ENCODE measurements at regions not wholly inside any gene's neighbourhood (a gene's known extent, or its start where the extent isn't known, plus 50 kb on each side); places are given as distances from the start of the nearest gene placed in this dataset.
A peak's percentile ranks its signal among the peaks of the same experiment; 100 is the strongest.
"Not testable (repeated sequence)": the region's sequence is repeated elsewhere in the genome, so short reads cannot be mapped to it uniquely, and the experiment has no call there.

- Histone ChIP-seq H3K9me3 (replicated peaks) (peaks cover 92% of the 10 kb centered on the region), H3K4me1 (no peaks in the 10 kb centered on the region), H3K36me3 (no peaks in the 10 kb centered on the region), H3K4me3 (no peak overlapping the region), H3K27me3 (ENCODE audit: low read depth) (no peaks in the 10 kb centered on the region), H3K27ac (replicated peaks) (no peak overlapping the region)
- intact Hi-C loops (cut with micrococcal nuclease), result no loop called here
- DNase-seq, result no peak
- no peak for TF ChIP-seq CTCF (IDR thresholded peaks at IDR 0.05; ENCODE audit: borderline replicate concordance)
These were observed 583.9 kb downstream of the ALG10 start for GRCh38 chr12:34605955-34606748.

- intact Hi-C loops (cut with micrococcal nuclease), result no loop called here
- Histone ChIP-seq H3K4me1 (no peaks in the 10 kb centered on the region), H3K36me3 (no peaks in the 10 kb centered on the region), H3K9me3 (replicated peaks) (peaks cover 88% of the 10 kb centered on the region), H3K27me3 (ENCODE audit: low read depth) (no peaks in the 10 kb centered on the region), H3K4me3 (no peak overlapping the region), H3K27ac (replicated peaks) (no peak overlapping the region)
- no peak for TF ChIP-seq CTCF (IDR thresholded peaks at IDR 0.05; ENCODE audit: borderline replicate concordance)
- DNase-seq, result no peak
These were observed 584.6 kb downstream of the ALG10 start for GRCh38 chr12:34606749-34607519.

- Histone ChIP-seq H3K27ac (replicated peaks) (no peak overlapping the region), H3K4me3 (no peak overlapping the region), H3K27me3 (ENCODE audit: low read depth) (no peaks in the 10 kb centered on the region), H3K9me3 (replicated peaks) (peaks cover 86% of the 10 kb centered on the region), H3K36me3 (no peaks in the 10 kb centered on the region), H3K4me1 (no peaks in the 10 kb centered on the region)
- intact Hi-C loops (cut with micrococcal nuclease), result no loop called here
- no peak for DNase-seq
- no peak for TF ChIP-seq CTCF (IDR thresholded peaks at IDR 0.05; ENCODE audit: borderline replicate concordance)
These were observed 585.4 kb downstream of the ALG10 start for GRCh38 chr12:34607520-34608195.

GRCh38 chr12:34613988-34614387, 591.7 kb downstream of the ALG10 start:
- peaks cover 87% of the 10 kb centered on the region for H3K9me3 ChIP-seq (replicated peaks)
- H3K27ac ChIP-seq (replicated peaks); H3K4me1 ChIP-seq; intact Hi-C loops (cut with micrococcal nuclease); H3K27me3 ChIP-seq (ENCODE audit: low read depth); H3K36me3 ChIP-seq; H3K4me3 ChIP-seq; DNase-seq: not testable (repeated sequence)

- TF ChIP-seq CTCF (IDR thresholded peaks at IDR 0.05; ENCODE audit: borderline replicate concordance), result peak; percentile 52
- Histone ChIP-seq H3K4me1 (no peaks in the 10 kb centered on the region), H3K9me3 (replicated peaks) (peaks cover 20% of the 10 kb centered on the region), H3K27ac (replicated peaks) (no peak overlapping the region), H3K27me3 (ENCODE audit: low read depth) (no peaks in the 10 kb centered on the region), H3K4me3 (no peak overlapping the region), H3K36me3 (no peaks in the 10 kb centered on the region)
- intact Hi-C loops (cut with micrococcal nuclease), result no loop called here
- no peak for DNase-seq
These were observed 602.8 kb downstream of the ALG10 start for GRCh38 chr12:34625116-34625515.

Measured in left ventricle myocardium inferior (tissue), 1 donor.